COLO668 (cell line): ENCODE measurements at regions not wholly inside any gene's neighbourhood (a gene's known extent, or its start where the extent isn't known, plus 50 kb on each side); places are given as distances from the start of the nearest gene placed in this dataset.

Experiments used
- DNase-seq: peaks from one replicate; lab custom pipeline; 2025; ENCODE audit not compliant: unreplicated experiment; lab: John Stamatoyannopoulos, UW

DNA sequence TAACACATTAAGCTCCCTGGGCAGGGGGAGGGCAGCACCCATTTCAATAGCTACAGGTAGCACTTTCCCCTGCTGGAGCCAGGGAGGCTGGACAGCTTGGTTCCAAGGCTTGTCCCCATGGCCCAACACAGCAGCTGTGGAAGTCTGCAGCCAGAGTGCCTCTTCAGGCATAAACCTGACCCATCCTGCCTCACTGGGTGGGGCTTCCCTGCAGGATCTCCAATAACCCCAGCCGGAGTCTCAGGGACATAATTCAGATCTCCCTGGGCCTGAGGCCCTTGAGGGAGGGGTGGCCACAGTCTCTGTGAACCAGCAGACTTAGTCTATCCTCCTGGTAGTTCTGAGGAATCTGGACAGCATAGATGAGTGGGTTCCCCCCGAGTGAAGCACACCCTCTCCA lies 1001.9 kb upstream of the CHAC2 start:
- DNase-seq: no peak

DNA sequence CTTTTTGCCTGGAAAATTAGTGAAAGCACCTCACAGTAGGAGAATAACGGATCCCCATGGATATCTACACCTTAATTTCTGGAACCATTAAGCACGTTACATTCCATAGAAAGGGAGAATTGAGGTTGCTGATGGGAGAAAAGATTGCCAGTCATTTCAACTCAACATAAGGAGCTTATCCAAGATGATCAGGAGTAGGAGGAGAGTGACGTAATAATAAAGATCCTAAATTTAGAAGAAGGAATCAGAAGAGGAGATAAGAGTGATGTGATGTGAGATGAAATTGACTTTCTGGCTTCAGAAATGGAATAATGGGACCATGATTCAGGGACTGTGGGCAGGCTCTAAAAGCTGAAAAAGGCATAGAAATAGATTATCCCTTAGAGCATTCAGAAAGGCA lies 1017.8 kb upstream of the CHAC2 start:
- DNase-seq: no peak

DNA sequence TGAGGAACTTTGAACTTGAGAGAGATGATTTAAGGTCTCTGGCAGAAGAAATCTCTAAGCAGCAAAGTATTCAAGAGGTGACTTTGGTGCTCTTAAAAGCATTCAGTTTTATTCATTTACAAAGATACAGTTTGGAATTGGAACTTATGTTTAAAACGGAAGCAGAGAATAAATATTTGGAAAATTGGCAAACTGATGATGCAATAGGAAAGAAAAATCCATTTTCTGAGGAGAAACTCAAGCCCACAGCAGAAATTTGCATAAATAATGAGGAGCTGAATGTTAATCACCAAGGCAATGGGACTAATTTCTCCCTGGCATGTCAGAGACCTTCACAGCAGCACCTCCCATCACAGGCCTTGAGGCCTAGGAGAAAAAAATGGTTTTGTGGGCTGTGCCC lies 1022.5 kb upstream of the CHAC2 start:
- DNase-seq: no peak

DNA sequence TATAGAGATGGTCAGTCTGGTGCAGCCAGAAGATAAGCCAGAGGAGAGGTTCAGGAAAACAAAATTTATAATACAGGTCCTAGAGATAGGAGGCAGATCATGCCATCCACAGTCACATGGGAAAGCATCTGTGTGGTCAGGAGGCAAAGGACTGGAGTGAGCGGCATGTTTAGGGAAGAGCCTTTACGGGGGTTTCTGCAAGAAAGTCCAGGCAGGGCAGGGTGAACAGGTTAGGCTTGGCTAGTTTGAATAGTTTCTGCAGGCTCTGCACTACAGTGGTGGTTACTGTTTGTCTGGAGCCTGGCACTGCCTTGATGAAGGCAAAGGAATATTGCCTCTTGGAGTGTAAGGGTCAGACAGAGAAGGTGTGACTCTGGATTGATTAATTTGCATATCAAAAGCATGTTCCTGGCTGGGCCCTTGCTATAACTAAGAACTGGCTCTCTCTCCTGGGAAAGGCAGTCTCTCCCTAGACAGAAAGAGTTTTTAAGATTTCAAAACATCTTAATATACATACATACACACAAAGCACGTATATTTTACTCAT lies 1034.7 kb upstream of the CHAC2 start:
- no peak for DNase-seq

DNA sequence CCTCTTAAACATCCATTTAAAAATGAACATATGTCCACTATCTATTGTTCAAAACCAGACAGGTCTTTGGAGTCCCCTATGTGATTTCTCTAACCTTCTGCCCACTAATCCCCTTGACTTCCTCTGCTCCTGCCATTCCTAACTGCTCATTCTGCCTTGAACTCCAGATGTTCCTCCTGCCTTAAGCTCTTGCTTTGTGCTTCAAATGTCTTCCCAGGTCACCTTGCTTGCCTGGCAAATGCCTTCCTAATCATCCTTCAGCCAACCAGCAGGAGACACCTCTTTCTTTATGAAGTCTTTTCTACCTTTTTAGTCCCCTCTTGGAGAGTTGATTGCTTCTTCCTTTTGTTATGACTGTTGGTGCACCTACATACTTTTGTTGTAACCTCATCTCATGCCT lies 1043.0 kb upstream of the CHAC2 start:
- DNase-seq: no peak

DNA sequence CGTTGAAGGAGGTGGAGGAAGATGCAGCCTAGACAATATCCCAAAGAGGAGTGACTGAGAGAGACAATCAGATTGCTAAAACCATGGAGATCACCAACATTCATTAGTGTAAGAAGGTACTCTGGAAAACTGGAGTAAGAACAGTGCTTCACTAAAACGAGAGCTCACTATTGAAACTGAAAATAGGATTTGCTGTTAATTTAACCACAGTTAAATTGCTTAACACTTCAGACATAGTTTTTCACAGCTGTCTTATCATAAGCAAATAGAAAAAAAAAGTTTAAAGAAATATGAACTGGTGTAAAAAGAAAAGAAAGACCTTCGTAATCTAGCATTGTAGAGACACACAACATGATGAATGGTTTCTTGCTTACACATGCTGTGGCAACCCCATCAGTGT lies 1049.8 kb upstream of the CHAC2 start:
- no peak for DNase-seq

DNA sequence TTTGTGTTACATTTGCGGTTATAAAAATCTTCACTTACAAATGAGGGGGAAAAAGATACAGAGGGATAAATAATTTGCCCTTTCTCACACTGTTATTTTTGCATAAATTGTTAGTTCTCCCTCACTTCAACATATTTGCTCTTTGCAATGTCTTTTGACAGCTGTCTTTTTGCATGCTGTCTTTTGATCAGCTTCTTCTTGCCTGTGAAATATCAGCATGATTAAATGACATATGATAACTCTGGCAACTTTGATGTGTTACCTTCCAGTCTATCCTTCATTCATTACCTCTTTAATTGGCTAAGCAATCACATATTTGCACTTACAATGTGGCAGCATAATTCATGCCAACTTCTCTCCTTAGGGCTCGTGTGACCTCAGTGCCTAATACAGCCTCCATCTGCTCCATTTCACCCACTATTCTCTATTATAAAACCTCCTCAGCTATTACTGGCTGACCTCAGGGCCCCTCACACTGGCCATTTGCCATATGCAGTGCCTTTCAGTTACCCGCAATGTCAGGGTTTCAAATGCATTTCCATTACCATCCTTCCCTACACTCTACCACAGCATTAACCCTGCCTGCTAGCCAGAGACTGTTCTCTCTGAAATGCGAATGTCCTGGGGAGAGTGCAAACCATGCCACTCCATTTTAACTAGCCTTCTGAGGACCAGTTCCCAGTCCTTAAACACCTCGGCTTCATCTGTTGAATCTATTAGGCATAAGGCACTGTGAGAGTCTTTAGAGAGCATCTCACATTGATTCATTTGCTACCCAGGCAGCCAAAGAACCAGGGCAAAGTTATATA lies 1056.6 kb upstream of the CHAC2 start:
- no peak for DNase-seq

DNA sequence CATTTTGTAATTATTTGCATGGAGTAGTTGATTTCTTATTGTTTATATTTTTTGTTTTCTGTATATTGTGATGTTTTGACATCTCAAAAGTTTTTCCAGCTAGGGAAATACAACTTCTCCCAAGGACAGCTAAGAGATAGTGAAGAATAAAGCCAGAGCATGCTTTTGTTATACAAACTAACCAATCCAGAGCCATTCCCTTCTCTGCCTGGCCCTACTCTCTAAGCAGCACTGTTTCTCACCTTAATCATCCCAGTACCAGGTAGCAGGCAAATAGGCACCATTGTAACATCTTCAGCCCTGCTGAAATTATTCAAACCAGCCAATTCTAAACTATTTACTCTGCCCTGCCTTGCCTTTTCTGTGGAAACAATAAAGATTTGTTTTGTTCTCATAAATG lies 1063.4 kb upstream of the CHAC2 start:
- DNase-seq: no peak

DNA sequence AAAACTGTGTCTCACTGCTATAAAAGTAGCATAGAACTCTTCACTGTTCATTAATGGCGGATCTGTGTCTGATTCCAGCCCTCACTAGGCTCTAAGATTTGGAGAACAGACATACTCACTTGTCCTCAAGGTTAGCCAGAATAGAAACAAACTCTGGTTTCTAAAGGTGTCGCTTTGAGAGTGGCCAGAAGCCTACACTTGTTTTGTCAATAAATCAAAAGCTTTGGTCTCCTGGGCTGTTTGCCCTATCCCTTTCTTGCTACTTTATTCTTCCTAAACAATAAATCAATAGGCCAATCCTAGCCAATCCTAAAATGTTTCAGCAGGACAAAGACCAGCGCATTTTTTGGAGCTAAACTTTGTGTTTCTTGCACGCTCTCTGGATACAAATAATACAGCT lies 1064.6 kb upstream of the CHAC2 start:
- DNase-seq: no peak

DNA sequence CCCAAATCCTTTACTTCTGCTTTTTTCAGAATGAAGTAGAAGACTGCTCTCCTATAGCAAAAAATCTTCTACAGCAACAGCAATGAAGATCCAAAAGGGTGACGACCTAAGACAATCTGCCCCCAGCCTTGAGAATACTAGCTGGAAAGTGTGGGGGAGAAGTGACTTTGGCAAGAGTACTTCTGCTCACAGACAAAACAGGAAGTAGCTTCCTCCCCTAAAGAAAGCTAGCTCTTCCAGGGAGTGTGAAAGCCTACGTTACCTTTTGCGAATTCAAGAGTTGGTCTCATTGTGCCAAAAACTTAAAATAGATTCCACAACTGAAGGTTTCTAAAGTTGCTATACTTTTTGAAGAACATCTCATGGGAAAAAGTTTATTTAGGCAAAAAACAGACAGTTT lies 1069.2 kb upstream of the CHAC2 start:
- DNase-seq: no peak

DNA sequence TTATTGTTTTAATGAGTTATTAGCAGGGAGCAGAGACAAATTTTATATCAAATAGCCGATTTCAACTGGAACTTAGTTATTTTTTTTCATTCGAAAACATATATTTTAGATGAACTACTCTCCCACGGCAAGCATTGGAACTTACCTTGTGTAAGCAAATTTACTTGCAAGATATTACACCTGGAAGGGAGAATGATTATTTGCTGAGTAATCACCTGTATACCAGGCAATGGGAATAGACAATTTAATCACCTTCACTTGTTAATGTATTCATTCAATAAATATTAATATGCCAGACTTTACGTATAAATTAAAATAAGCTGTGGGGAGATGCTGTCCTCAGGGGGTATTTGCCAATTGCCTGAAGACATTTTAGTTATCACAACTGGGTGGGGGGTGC lies 1069.9 kb upstream of the CHAC2 start:
- no peak for DNase-seq

DNA sequence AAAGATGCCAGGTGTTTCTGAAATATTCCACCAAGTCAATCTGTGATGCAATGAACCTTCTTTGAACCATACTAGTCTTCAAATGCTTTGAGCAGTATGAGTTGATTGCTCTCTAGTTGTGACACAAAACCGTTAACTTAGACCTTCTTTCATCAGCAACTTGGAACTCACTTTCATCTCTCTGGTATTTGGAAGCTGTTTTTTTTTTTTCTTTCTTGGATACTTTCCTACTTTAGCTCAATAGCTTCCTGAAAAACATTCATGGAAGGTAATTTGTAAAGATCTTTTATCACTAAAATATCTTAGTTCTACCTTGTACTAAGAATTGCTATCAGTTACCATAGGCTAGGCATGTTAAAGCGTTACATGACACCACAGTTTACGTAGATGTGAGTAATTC lies 1071.9 kb upstream of the CHAC2 start:
- no peak for DNase-seq

DNA sequence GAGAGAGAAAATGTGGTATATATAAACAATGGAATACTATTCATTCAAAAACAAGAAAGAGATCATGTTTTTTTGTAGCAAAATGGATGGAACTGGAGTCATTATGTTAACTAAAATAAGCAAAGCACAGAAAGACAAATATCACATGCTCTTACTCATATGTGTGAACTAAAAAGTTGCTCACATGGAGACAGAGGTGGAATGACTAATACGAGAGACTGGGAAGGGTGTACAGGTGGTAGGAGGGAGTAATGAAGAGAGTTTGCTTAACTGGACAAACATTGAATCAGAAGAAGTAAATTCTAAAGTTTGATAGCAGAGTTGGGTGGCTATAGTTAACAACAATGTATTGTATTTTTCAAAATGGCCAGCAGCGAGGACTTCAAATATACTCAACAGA lies 1080.7 kb upstream of the CHAC2 start:
- DNase-seq: no peak

DNA sequence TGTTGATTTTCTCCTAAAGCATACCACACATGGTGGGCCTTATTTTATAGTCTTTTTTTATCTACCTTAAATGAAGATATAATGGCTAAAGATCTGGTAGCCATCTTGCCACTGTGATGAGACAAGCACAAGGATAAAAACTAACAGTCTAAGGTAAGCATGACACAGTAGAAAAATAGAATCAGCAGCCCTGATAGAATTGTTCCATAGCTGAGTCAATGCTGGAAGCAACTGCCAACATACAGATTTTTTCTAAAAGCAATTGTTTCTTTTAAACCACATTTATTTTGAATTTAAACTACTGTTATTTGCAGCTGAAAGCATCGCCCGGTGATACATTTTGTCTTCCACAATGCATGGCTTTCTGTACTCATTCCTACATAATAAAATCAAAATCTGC lies 1091.5 kb upstream of the CHAC2 start:
- DNase-seq: no peak

DNA sequence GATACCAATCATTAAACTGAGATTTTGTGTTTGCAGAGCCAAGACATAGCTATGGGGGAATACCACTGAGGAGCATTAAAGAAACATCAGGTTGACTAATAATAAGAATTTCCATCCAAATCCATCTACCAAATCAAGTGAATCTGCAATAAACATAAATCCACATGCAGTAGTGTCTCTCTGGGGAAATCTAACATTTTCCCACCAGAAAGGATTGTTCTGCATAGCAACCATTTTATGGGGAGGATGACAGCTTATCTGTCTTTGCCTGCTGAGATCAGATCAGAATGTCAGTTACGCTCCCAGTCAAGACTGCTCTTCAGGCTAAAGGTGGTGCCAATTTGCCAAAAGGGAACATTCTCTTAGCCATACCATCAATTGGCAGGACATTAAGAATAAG lies 1098.9 kb upstream of the CHAC2 start:
- no peak for DNase-seq

DNA sequence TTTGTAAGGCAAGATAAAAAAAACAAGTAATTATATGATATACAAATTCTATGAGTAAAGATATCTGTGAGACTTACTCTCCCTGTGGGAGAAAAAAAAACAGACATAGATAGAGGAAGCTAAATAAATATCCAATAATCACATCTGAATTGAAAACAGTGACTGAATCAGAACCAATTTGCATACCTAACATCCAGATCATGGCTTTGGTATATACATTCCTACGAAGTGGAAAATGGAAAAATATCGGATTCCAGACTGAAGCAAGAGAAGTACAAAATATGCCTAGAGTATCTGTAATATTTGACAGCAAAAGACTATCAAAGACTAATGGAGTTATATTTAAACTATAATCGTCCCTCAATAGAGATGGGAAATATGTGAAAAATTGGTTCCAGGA lies 1108.1 kb upstream of the CHAC2 start:
- DNase-seq: no peak

DNA sequence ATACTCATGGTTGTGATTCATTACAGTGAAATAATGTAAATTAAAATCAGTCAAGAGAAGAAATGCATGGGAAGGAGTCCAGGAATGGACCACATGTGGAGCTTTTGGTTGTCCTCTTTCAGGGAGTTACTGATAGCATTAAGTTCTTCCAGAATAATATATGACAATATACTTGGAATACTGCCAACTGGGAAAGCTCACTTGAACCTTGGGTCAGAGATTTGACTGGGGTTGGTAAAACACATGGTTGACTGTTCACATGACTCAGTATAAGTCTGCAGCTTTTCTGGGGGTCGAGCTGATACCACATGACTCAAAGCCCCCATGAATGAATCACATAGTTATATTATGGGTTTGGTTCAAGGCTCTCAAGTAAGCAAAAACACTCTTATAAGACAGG lies 1109.0 kb upstream of the CHAC2 start:
- DNase-seq: no peak

DNA sequence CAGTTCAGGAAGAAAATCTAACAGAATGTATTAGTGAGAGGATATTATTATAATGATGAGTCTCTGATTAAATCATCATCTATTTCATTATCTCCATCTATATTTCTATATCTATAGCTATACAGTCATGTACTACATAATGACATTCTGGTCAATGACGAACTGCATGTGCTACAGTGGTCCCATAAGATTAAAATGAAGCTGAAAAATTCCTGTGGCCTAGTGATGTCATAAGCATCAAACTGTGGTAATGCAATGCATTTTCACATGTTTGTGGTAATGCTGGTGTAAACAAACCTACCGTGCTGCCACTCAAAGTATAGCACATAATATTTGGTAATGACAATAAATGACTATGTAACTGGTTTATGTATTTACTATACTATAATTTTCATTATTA lies 1127.9 kb upstream of the CHAC2 start:
- DNase-seq: no peak

DNA sequence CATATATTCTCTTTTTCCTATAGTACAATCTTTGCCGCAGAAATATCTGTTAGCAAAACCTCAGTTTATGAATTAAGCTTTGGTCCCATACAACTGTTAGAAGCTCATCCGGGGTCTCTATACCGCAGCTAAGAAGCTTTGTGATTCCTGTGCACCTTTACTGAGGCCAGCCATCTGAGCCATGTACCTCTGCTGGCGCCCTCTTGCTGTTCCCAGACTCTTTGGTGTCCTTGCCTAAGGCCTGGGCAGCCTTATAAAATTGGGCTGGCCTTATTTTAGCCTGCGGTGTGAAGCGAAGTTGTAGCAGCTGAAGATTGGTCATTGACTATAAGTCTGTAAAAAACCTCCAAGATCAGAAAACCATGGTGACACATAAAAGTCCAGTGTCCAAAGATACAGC lies 1135.1 kb upstream of the CHAC2 start:
- no peak for DNase-seq

DNA sequence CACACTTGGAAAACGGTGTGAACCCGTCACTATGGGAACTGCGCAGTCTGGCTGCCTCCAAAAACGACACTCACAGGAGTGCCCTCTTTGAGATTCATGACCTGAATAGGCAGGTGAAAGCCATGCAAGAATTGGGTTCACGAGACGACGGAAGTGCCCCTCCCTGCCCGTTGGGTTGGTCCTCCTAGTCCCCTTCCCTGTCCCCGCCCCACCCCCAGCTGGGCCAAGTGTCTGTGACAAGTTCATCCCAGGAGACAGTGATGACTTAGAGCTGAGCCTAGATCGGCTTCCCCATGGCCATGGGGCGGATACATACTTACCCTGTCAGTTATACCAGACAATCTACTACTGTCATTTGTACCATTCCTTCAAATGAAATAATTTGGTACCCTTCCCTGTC lies 1137.7 kb upstream of the CHAC2 start:
- DNase-seq: no peak

DNA sequence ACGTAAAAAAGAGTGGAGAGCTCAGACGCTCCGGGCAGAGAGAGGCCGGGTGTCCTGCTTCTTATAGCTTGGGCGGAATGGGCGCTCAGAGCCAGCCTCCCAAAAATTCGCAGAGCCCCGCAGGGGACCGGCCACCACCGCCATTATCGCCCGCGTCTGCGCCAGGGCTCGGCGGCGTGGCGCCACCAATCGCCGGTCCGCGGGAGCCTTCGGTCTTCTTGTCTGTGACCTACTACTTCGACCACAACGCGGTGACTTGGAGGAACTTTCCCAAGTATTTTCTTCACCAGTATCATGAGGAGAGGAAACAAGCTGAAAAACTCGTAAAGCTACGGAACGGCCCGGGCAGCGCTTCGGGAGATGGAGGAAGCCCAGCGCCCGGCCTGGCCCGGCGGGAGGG lies 1138.1 kb upstream of the CHAC2 start:
- no peak for DNase-seq

DNA sequence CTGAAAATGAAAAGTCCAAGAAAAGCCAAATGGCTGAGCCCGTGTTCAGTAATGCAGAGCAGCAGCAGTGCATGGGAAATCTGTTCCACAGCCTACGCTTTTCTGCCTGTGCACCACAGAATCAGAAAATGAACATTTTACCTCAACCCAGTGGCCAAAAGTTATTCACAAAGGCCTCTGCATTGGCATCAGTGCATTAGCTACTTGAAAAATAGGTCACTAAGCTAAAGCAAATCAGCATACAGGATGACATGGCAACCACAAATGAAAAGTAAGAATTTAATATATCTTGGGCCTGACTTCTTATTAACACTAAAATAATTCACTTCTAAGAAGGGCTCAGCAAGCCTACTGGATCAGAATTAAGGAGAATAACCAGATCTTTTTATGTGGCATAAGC lies 1145.3 kb upstream of the CHAC2 start:
- DNase-seq: no peak

DNA sequence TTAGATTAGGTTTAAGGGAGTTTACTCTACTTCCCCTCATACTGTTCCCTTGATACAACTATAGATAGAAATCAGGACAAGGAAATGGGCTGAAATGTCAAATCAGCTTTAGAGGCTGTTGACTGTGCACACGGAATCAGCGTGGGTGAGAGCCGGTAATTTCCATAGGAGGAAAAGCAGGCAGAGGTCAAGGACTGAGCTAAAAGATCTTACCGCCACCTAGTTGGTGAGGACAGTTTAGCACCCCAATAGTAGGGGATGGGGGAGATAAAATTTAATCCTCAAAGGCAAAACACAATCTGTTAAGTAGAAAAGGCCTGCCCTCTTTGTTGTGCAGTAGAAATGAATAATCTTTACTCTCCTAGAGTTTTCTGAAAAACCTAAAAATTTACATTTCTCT lies 1154.5 kb upstream of the CHAC2 start:
- no peak for DNase-seq
